Glomerular visceral epithelial cell (primary cell): ENCODE measurements at regions not wholly inside any gene's neighbourhood (a gene's known extent, or its start where the extent isn't known, plus 50 kb on each side); places are given as distances from the start of the nearest gene placed in this dataset.

Experiments used
- DNase-seq: peaks from one replicate; pipeline ENCODE4 v3.0.0-alpha.2; 2016; ENCODE audit errors: extremely low spot score

DNA sequence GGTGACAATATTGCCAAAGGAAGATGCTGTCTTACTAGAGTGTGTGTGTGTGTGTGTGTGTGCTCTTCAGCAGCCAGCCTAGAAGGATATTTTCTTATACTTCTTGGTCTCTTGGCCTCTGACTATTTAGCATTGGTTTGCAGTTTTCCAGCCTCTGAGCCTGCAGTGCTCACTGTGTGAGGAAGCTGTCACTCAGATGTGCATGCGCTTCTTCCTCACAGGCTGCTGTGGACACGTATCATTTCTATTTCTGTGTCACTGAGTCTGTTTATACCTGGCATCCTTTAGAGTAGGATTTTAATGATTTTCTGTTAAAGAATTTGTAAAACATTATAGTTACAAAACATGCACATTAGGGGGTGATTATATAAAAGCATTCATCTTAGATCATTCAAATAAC lies 83.3 kb downstream of the ALDH8A1 start:
- DNase-seq, result no peak

DNA sequence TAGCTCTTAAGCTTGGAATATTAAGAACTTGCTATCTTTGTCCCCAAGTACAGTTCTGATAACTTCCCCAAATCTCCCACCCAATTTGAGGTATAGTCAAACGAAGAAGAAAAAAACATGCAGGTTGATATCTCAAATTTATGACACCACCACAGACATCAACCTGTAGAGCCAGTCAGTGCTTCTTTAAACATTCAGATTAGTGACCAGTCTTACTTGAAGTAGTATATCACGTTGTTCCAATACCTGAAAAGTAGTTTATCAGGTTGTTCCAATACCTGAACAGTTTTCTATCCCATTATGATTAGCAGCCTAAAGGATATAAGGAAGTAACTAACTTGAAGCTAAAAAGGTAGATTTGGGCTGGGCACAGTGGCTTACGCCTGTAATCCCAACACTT lies 85.3 kb downstream of the ALDH8A1 start:
- no peak for DNase-seq

DNA sequence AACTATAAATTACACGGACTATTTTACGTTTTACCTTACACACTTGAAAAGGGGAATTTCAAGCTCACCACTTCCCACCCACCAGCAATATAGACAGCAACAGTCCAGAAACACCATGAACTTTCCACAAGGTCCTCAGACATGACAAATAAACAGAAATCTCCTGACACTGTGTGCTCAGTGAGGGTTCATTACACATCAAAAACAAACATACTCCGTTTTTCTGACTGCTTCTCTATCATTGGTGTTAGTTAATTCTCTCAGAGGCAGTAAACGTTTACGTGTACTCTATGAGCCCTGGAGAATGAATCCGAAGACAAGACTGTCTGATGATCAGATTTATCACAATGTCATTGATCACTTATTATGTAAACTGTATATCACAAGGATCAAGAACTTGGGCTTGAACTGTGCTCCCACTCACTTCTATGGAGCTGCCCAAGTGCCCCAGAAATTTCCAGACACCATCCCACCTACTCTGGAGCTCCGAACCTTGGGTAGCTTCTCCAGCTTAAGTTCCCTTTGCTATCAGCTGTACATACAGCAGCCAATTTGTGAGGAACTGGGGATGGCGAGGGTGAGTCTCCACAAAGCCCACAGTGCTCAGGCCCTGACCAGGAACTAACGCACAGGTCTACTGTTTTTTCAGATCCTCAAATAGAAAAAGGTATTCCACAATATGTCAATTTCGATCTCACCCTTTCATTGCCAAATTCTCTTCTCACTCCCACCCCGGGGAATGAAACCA lies 86.0 kb downstream of the ALDH8A1 start:
- no peak for DNase-seq

DNA sequence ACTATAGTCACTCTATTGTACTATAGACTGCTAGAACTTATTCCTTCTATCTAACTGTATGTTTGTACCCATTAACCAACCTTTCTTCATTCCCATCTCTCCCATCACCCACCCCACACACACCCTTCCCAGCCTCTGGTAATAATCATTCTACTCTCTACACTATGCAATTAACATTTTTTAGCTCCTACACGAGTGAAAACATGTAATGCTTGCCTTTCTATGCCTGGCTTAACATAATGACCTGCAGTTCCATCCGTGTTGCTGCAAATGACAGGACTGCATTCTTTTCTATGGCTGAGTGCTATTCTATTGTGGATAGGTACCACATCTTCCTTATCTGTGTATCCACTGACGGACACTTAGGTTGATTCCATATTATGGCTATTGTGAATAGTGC lies 95.5 kb downstream of the ALDH8A1 start:
- no peak for DNase-seq

DNA sequence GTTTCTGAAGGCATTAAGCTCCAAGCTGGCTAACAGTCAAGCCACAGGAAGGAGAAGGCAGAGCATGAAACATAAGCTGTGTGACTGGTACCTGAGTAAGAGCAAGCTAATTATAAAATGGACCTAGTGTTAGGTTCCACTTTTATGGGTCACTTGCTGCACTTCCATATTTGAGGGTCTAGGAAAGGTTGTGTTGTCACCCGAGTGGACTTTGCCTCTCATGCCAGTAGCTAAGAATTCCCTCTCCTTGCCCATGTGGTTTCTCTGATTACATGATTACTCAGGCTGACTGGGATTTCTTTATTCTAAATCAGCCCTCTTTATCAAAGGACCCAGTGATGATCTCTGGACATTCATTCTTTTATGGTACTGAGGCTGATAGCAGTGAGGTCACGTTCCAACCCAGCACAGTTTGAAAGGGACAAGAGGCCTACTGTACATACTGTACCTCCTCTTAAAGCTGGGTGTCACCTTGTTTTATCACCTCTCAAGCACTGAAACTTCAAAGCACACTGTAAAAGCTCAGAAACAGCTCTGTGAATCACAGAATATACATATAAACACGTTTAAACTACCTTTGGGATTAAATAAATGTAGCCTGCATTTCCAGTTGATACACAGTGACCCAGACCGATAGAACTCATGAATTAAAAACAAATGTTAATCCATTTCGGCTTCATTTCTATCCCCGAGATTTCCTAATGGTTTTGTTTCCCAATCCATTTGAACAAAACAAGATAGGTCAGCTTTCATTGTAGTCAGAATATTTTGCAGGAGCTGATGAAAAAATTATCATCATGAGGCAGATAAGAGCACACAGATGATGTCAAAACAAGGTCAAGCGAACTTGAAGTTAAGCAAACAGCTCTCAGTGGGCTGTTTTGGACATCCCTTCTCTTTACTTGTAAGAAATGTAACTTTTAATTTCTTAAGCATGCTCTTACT lies 96.5 kb downstream of the ALDH8A1 start:
- peak; percentile 35 for DNase-seq

DNA sequence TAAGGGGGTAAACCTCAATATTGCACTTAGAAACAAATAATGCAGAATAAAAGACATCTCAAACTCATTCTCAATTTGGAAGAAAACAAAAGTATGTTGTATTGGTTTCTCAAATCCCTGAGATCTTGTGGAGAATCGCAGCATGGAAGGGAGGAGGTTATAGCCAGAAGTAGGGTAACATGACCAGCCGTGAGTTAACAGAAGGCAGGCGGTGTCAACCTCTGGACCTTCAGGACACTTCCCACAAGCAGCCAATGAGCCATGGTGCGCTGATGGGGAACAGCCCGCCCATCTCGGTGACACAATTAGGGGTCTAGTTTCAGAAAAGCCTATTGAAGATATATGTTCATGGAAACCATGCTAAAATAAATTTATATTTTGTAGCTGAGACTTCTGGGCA lies 98.4 kb downstream of the ALDH8A1 start:
- DNase-seq, result no peak

DNA sequence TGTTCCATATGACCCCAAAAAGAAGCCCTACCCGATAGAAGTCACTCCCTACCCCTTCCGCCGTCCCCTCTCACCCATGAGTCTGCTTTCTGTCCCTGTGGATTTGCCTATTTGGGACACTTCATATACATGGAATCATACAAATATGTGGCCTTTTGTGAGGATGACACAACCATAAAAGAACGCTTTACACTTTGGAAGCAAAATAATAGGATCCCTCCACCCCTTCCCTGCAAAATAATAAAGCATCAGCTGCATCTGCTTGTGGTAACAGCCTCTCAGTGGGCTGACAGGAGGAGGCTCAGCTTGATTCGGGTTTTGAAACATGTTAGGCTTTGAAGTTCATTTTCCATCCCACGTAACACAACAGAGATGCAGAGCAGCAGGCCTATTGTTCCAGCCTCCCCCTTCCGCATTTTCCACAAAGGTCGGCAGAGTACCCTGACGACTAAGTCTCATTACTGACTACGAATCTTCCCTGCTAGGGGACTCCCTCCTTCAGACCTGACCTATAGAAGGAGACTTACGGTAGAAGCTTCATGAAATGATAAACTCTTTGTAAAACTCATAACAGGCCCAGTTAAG lies 99.1 kb downstream of the ALDH8A1 start:
- no peak for DNase-seq

DNA sequence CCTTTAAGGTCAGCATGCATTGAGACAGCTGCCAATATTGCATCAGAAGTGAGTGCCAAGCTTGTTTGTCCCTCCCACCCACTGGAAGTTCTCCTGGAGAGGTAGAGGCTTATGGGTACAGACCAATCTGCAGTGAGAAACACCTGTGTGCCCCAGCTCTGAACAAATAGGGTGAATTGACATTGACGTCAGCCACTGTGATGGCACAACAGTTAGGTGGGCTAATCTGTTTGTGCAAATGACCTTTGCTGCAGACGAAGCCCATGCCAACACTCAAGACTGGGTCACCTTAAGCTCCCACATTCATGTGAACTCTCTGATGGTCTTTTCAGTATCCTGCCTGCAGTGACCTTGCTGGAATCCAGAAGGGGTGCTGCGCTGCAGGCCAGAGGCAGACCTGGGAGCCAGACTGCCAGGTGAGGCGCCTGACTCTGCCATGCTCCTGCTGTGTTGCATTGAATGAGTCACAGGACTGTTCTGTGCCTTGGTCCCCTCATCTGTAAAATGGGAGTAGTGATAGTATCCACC lies 99.9 kb downstream of the ALDH8A1 start:
- DNase-seq, result no peak

DNA sequence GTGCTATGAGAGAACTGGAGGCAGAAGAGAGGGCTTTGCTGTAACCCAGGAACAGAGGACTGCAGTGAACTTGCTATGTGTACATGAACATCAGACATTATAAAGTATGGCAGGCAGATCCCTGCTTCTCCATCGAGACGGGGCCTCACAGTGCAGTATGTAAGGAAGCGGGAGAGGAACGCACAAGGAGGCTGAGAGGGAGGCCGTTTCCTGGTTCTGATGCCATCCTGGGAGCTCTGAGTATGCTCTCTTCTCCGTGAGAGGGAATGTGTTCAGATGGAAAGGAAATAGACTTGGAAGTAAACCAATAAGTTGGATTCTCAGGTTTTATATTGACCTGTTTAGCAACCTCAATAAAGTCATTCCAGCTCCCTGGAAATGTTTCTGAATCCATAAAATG lies 101.8 kb downstream of the ALDH8A1 start:
- DNase-seq, result no peak

DNA sequence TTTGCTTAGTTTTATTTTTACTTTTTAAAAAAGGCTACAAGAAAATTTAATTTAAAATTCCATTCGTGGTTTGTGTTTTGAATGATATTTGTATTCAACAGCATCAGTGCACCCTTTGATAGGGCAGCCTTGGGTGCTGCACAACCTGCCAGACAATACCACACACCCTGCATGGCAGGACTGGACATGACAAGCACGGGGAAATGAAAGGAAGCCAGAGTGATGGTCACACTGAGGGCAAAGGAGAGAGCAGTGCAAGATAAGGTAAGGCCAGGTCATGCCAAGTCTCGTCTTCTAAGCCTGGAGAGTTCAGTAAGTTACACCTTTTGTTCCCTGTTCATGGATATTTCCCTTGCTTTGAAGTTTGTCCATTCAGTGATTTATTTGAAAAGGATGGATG lies 103.0 kb downstream of the ALDH8A1 start:
- no peak for DNase-seq

DNA sequence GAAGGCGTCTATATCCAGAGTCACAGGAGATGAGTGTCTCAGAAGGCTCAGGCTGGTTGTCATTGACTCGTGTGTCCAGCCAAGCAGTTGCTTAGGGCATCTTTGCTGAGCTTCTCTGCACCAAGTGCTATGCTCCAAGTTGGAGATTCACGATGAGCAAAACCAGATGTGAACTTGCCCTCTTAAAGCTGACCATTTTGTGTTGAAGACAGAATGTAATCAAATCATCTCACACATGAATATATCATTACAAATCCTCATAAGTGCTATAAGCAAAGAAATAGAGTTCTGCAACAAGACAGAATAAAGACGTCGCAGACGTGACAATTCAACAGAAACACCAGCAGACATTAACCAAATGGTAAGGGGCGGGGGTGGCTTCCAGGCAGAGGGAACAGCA lies 103.9 kb downstream of the ALDH8A1 start:
- DNase-seq, result no peak

DNA sequence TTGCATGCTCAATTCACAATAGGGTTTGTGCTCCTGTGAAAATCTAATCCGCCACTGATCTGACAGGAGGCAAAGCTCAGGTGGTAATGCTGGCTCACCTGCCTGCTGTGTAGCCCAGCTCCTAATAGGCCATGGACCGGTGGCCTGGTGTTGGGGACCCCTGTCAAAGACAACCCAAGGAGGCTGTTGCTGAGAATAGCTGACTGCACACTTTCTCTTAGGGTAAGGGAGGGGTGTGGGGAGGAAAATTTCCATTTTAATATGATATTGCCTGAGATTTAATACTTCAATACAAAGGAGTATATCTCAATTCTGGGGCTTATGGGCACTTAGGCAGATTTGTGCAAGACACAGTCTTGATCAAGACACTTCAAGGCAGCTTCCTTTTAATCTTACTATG lies 105.8 kb downstream of the ALDH8A1 start:
- DNase-seq, result no peak

DNA sequence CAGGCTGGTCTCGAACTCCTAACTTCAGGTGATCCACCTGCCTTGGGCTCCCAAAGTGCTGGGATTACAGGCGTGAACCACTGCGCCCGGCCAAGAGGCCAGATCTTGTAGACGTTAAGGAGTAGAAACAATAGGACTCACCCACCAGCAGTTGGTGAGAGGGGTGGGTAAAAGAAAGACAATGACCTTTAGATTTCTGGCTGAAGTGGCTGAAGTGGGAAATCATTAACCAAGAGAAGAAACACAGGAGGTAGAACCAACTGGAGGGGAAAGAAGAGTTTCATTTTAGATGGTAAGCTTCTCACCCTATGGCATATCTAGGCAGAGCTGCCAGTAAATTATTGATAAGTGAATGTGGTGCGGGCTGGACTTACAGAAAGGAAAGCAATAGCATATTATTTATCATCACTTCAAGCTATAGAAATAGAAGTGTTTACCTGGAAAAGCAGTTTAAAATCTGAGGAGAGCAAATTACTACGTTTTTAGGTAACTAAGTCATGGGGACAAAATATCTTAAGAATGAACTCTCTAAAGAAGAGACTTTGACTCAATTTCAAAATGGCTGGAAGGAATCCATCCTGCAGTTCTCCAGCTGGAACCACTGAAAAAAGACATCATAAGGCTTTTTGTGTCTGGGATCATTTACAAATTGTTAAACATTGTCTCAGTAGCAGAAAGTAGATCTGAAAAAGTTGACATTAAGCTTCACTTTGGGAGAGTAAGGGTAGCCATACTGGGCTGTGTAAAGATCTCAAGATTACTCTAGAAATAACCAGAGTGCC lies 109.6 kb downstream of the ALDH8A1 start:
- peak; percentile 43 for DNase-seq

DNA sequence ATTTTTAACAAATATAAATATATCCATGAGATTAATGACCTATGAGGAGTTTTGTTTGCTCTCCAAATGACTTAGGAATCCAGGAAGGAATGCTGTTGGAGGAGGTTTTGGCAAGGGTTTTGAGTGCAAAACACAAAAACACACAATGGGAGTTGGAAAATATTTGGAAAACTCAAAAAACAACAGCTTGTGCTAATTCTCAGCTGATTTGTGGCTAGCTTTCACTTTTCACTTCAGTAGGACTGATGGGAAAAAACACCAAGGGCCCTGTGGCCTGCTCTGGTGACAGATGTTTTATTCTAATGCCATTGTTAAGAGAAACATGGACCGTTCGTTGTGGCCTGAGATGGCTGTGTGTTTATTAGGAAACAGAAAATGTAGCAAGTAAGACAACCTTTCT lies 113.9 kb downstream of the ALDH8A1 start:
- DNase-seq, result no peak

DNA sequence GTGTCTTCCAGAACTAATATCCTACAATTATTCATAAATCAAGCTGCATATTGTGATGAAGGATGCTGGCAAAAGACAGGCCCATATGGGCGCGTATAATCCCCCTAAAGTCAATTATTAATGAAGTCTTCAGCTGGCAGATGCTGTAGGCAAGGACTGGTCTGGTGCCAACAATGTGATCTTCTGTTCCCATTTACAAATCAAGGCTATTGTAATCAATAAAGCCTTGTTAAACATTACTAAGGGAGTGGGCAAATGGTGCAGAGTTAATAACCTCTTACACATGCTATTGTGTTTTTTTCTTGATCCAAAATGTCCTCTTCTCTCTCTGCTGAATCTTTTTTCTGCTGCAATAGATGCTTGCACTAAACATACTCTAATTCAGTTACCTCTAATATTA lies 119.0 kb downstream of the ALDH8A1 start:
- no peak for DNase-seq

DNA sequence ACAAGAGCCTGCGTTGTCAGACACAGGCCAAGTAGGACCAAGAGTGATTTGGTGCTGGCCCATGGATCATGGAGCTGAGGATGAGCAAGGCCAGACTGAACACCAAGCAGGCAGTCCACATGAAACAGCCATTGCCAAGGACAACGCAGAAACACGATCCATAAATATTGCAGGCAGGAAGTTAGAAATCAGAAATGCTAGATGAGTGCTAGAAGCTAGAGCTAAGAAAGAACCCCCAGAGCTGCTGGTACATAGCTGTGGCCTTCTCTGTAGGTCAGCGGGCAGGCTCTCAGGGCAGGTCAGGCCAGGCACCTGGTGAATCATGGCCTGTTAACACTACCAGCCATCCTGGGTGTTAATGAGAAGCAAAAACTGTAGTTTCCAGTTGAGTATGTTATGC lies 119.7 kb downstream of the ALDH8A1 start:
- DNase-seq, result peak; percentile 35

DNA sequence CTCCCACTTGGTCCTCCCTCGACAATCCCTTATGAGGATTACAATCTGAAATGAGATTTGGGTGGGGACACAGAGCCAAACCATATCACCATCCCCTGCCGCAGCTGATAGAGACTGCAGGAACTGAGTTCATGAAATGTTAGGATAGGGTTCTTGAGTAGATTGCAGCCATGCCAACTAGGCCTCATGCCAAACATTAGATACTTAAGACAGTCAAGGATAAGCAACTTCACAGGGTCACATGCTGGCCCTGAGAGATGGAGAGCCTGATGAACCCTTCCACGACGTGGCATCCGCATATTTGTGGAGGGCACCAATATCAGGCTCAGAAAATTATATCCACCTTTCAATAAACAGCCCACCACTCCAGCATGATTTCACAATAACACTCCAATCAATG lies 121.3 kb downstream of the ALDH8A1 start:
- DNase-seq, result no peak

DNA sequence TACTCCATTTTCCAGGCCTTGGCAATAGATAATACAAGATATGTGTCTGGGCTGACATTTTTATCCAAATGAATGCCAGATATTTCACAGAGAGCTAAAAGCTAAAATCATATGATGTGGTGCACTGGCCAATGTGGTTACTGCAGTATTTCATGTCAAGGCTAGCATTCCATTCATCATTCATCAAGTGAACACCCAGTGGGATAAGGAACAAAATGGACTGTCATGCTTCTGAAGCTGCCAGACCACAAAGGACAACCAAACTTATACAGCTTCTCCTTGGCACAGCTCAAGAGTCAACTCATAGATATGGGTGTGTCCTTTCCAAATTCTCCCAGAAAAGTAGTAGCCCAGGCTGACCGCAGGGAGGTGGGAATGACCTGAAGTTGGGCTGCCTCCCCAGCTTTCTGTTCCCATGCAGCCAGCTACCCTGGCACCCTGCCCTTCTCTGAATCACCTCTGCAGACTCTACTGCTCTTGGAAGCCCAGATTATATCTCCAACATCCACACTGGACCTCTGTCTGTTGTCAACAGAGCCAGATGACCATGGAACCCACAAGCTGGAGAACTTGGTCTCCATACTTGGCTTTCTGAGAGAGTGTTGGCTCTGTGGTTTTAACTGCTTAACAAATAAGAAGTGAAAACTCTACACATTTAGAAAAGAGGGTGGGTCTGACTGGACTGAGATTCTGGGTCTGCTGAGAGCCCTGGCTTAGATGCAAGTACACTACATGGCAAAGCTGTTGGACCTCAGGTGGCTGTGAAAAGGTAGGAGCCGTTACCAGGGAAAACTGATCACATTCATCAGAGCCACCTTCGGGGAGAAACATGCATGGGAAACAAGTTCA lies 122.8 kb downstream of the ALDH8A1 start:
- peak; percentile 53 for DNase-seq

DNA sequence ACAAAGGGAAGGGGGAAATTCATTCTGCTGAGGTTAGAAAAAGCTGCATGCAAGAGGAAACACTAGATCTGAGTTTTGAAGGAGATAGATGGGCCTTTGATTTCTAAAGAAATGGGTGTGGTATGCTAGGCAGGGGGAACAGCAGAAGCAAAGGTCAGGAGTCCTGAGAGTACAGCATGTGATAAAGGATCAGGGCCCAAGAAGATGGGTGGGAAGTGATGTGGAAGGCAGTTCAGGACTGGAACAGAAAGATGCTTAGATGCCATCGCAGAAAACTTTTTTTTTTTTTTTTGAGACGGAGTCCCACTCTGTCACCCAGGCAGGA lies 126.2 kb downstream of the ALDH8A1 start:
- DNase-seq, result no peak

DNA sequence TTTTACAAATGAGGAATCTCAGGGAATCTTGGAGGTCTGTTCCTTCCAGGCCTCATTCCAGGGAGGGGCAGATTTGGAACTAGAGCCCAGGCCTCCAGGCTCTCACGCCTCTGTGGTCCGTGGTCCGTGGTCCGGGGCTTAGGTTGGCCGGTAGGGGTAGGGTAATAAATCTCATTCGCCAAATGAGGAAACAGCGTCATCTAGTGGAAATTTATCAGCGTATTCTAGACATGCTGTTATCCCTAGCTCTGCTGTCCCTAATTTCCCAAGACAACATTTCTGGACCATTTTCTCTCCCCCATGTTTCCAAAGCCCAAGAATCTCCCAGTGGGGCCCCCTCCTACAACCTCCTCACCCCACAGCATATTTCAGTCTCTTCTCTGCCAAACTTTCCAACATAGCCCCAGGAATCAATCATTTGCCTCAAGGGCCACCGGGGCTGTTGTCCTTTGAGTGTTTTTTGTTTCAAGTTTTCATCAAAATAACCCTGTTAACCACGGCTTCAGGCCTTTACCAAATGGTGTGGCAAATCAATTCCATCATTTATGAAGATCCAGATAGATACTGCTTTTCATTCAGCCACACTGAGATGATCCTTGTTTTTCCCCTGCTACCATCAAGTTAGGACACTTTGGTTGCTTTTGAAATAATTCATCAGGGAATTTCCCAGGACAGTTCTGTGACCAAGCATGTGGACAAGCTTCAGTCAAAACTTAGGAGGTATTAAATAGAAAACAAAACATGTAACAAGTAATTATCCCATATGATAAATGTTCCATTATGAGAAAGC lies 126.8 kb downstream of the ALDH8A1 start:
- peak; percentile 83 for DNase-seq
